Neural cell (in vitro differentiated cells): ENCODE measurements at regions not wholly inside any gene's neighbourhood (a gene's known extent, or its start where the extent isn't known, plus 50 kb on each side); places are given as distances from the start of the nearest gene placed in this dataset.

ENCODE experiments used
- H2AFZ ChIP-seq: fragments of 200-600, 300-800 bp; sonication (generic), shearing (Covaris generic); 2 replicates; pipeline ENCODE4 v1.6.0; 2014; ENCODE audit warnings: low read depth, mild to moderate bottlenecking, antibody characterized with exemption, low read length, moderate library complexity
- H3F3A ChIP-seq: fragments of 200-600 bp; shearing (Covaris generic); 2 replicates; pipeline ENCODE4 v1.6.1; 2016; ENCODE audit warnings: mild to moderate bottlenecking, moderate library complexity, mixed read lengths, antibody characterized with exemption, low read length; ENCODE audit not compliant: insufficient read depth, poor library complexity, severe bottlenecking
- H3K27ac ChIP-seq: fragments of 200-600, 300-800 bp; sonication (generic), shearing (Covaris generic); 2 replicates; pipeline ENCODE4 v1.5.1; 2014; ENCODE audit warnings: mild to moderate bottlenecking, low read length, moderate library complexity
- H3K27me3 ChIP-seq: fragments of 300-800, 200-600 bp; sonication (generic), shearing (Covaris generic); 2 replicates; pipeline ENCODE4 v1.6.0; 2014; ENCODE audit warnings: mild to moderate bottlenecking, low read depth, low read length, moderate library complexity; ENCODE audit not compliant: insufficient read depth
- H3K36me3 ChIP-seq: fragments of 300-800, 200-600 bp; sonication (generic), shearing (Covaris generic); 2 replicates; pipeline ENCODE4 v1.5.1; 2014; ENCODE audit warnings: mild to moderate bottlenecking, antibody characterized with exemption, low read length, moderate library complexity; ENCODE audit not compliant: insufficient read depth
- H3K4me2 ChIP-seq: fragments of 300-800, 200-600 bp; sonication (generic), shearing (Covaris generic); 2 replicates; pipeline ENCODE4 v1.6.0; 2014; ENCODE audit warnings: mild to moderate bottlenecking, low read length
- H3K4me3 ChIP-seq: fragments of 300-800, 200-600 bp; sonication (generic), shearing (Covaris generic); 2 replicates; pipeline ENCODE4 v1.5.1; 2014; ENCODE audit warnings: mild to moderate bottlenecking, low read length, moderate library complexity
- H3K79me2 ChIP-seq: fragments of 200-600 bp; shearing (Covaris generic); replicated peaks from 2 replicates; pipeline ENCODE4 v1.6.0; 2014; ENCODE audit warnings: mild to moderate bottlenecking, low read length, moderate library complexity; ENCODE audit not compliant: insufficient read depth
- H3K9ac ChIP-seq: fragments of 300-800, 200-600 bp; sonication (generic), shearing (Covaris generic); 2 replicates; pipeline ENCODE4 v1.6.1; 2016; ENCODE audit warnings: mild to moderate bottlenecking, low read length, mixed read lengths
- H3K9me2 ChIP-seq: fragments of 200-600 bp; shearing (Covaris generic); 2 replicates; pipeline ENCODE4 v1.6.1; 2016; ENCODE audit warnings: mild to moderate bottlenecking, low read length, mixed read lengths; ENCODE audit not compliant: insufficient read depth
- H3K9me3 ChIP-seq: fragments of 200-600, 300-800 bp; sonication (generic), shearing (Covaris generic); 2 replicates; pipeline ENCODE4 v1.6.1; 2016; ENCODE audit warnings: mild to moderate bottlenecking, mixed run types, low read length, moderate library complexity, mixed read lengths
- H4K20me1 ChIP-seq: fragments of 200-600 bp; shearing (Covaris generic); 2 replicates; pipeline ENCODE4 v1.6.1; 2016; ENCODE audit warnings: mild to moderate bottlenecking, mixed run types; ENCODE audit not compliant: insufficient read depth
- CTCF ChIP-seq: fragments of 450-650 bp; IDR thresholded peaks from 2 replicates; pipeline ENCODE4 v1.5.1; 2014; ENCODE audit warnings: antibody characterized with exemption, mild to moderate bottlenecking, moderate library complexity; ENCODE audit not compliant: poor library complexity, severe bottlenecking
- EP300 ChIP-seq: fragments of 450-650 bp; conservative IDR thresholded peaks from 2 replicates; pipeline ENCODE4 v1.6.1; 2014; ENCODE audit warnings: antibody characterized with exemption, mild to moderate bottlenecking, moderate library complexity; ENCODE audit not compliant: poor library complexity, severe bottlenecking
- EZH2 ChIP-seq: fragments of 200-600, 300-800 bp; shearing (Covaris generic), sonication (generic); IDR thresholded peaks from 2 replicates; pipeline ENCODE4 v1.6.1; 2014; ENCODE audit warnings: antibody characterized with exemption, low read length, borderline replicate concordance, mild to moderate bottlenecking; ENCODE audit not compliant: insufficient read depth, poor library complexity, severe bottlenecking
- MXI1 ChIP-seq: fragments of 450-650 bp; conservative IDR thresholded peaks from 2 replicates; pipeline ENCODE4 v1.6.1; 2014; ENCODE audit warnings: antibody characterized with exemption, mild to moderate bottlenecking; ENCODE audit not compliant: poor library complexity, severe bottlenecking
- POLR2AphosphoS5 ChIP-seq: IDR thresholded peaks from 2 replicates; pipeline ENCODE4 v1.6.1; 2012
- RAD21 ChIP-seq: fragments of 450-650 bp; conservative IDR thresholded peaks from 2 replicates; pipeline ENCODE4 v1.6.1; 2014; ENCODE audit warnings: antibody characterized with exemption, mild to moderate bottlenecking, moderate library complexity
- SMC3 ChIP-seq: fragments of 450-650 bp; conservative IDR thresholded peaks from 2 replicates; pipeline ENCODE4 v1.6.1; 2014; ENCODE audit warnings: antibody characterized with exemption, mild to moderate bottlenecking, moderate library complexity; ENCODE audit not compliant: poor library complexity
- TAF1 ChIP-seq: IDR thresholded peaks from 2 replicates; pipeline ENCODE4 v1.6.1; 2012; ENCODE audit warnings: low read depth
- TF ChIP-seq, protein P1 (sequence below): IDR thresholded peaks from 2 replicates; pipeline ENCODE4 v1.6.1; 2012; ENCODE audit warnings: borderline replicate concordance

- Histone ChIP-seq H3K4me3 (no peak overlapping the region), H3K79me2 (no peaks in the 10 kb centered on the region), H4K20me1 (no peaks in the 10 kb centered on the region), H3K27me3 (no peaks in the 10 kb centered on the region), H3K36me3 (no peaks in the 10 kb centered on the region), H3K9me3 (no peaks in the 10 kb centered on the region), H3F3A (no peaks in the 10 kb centered on the region), H3K4me2 (no peak overlapping the region), H3K9ac (no peak overlapping the region), H3K9me2 (no peaks in the 10 kb centered on the region), H2AFZ (no peak overlapping the region), H3K27ac (no peak overlapping the region)
- TF ChIP-seq MXI1 (no peak), EP300 (no peak), SMC3 (no peak), POLR2AphosphoS5 (no peak), TAF1 (no peak), EZH2 (no peak), CTCF (no peak), RAD21 (no peak)
- TF ChIP-seq, protein P1, sequence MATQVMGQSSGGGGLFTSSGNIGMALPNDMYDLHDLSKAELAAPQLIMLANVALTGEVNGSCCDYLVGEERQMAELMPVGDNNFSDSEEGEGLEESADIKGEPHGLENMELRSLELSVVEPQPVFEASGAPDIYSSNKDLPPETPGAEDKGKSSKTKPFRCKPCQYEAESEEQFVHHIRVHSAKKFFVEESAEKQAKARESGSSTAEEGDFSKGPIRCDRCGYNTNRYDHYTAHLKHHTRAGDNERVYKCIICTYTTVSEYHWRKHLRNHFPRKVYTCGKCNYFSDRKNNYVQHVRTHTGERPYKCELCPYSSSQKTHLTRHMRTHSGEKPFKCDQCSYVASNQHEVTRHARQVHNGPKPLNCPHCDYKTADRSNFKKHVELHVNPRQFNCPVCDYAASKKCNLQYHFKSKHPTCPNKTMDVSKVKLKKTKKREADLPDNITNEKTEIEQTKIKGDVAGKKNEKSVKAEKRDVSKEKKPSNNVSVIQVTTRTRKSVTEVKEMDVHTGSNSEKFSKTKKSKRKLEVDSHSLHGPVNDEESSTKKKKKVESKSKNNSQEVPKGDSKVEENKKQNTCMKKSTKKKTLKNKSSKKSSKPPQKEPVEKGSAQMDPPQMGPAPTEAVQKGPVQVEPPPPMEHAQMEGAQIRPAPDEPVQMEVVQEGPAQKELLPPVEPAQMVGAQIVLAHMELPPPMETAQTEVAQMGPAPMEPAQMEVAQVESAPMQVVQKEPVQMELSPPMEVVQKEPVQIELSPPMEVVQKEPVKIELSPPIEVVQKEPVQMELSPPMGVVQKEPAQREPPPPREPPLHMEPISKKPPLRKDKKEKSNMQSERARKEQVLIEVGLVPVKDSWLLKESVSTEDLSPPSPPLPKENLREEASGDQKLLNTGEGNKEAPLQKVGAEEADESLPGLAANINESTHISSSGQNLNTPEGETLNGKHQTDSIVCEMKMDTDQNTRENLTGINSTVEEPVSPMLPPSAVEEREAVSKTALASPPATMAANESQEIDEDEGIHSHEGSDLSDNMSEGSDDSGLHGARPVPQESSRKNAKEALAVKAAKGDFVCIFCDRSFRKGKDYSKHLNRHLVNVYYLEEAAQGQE: no peak
Observed at GRCh38 chr11:106480581-106481190, 403.2 kb downstream of the AASDHPPT start.

DNA sequence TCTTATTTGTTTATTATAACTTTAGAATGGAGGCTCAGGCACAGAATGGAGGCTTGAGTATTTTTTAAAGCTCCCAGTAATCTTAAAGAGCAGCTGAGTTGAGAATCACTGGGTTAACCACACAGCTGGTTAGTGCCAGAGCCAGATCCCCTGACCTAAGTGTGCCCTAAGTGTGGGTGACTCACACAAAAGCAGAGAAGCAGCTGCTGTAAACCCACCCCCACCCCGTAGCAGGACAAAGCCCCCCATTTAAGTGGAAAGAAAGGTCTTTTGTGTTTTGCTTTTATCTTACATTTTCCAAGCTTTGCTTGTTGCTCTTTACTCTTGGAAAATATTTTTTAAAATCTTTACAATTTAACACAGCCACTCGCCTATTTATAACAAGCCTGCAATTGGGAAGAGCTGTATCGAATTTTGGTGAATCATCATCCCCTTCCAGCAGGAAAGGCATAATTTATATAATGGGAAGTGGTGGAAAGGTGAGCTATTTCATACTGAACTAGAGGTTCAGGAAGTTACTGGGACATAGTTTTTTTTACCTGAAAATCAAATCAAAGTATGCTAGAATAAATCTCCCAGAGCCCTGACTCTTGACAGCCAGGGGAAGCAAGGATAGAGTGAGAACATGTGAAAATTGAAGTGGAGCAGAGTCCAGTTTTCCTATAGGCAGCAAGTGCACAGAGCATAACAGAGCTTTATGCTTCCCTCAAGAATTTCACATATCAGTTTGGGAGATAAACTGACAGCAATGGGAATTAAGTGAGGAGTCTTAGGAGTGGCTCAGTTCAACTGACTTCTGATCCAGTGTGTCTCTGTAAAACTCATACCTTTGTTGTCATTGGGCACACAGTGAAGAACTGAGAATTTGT lies 405.7 kb downstream of the AASDHPPT start:
- no peak overlapping the region for H2AFZ ChIP-seq
- no peak overlapping the region for H3K9ac ChIP-seq
- H3K36me3 ChIP-seq: no peaks in the 10 kb centered on the region
- no peaks in the 10 kb centered on the region for H3K79me2 ChIP-seq
- no peak overlapping the region for H3K4me2 ChIP-seq
- H3K27me3 ChIP-seq: no peaks in the 10 kb centered on the region
- TF ChIP-seq SMC3: no peak
- no peaks in the 10 kb centered on the region for H3K9me3 ChIP-seq
- H3K27ac ChIP-seq: no peak overlapping the region
- H4K20me1 ChIP-seq: no peaks in the 10 kb centered on the region
- no peak overlapping the region for H3K4me3 ChIP-seq
- H3K9me2 ChIP-seq: no peaks in the 10 kb centered on the region
- H3F3A ChIP-seq: no peaks in the 10 kb centered on the region
